CD14-positive monocyte (primary cell): ENCODE measurements at regions not wholly inside any gene's neighbourhood (a gene's known extent, or its start where the extent isn't known, plus 50 kb on each side); places are given as distances from the start of the nearest gene placed in this dataset.
"Not testable (repeated sequence)": the region's sequence is repeated elsewhere in the genome, so short reads cannot be mapped to it uniquely, and the experiment has no call there.

Experiments used
- DNase-seq, 3 donors: peaks; one replicate each; pipeline ENCODE4 v3.0.0-alpha.2; 2011 to 2022
- H2AFZ ChIP-seq: 2 replicates; pipeline ENCODE4 v1.6.0; 2012; ENCODE audit warnings: mild to moderate bottlenecking, low read depth, low read length, inconsistent platforms; ENCODE audit not compliant: insufficient read depth, poor library complexity, severe bottlenecking
- H3K27ac ChIP-seq, 2 donors: 1 replicate in 1 of 2; 2 replicates in 1 of 2; pipeline ENCODE4 v1.5.1; 2012 to 2013; ENCODE audit warnings: low read length in 2 of 2, control low read depth in 1 of 2, inconsistent platforms in 1 of 2, low read depth in 1 of 2, mild to moderate bottlenecking in 1 of 2
- H3K27me3 ChIP-seq, 2 donors: one replicate each; pipeline versions ENCODE4 v1.6.0 to v1.6.1; 2011 to 2013; ENCODE audit warnings: low read length in 2 of 2; ENCODE audit not compliant: control insufficient read depth in 2 of 2, insufficient read depth in 2 of 2
- H3K36me3 ChIP-seq, 2 donors: replicated peaks in 1 of 2; 1 replicate in 1 of 2; 2 replicates in 1 of 2; pipeline versions ENCODE4 v1.5.1 to v1.6.1; 2012 to 2013; ENCODE audit warnings: low read length in 2 of 2, control low read depth in 1 of 2, inconsistent platforms in 1 of 2, mild to moderate bottlenecking in 1 of 2; ENCODE audit not compliant: insufficient read depth in 2 of 2, control insufficient read depth in 1 of 2
- H3K4me1 ChIP-seq, 2 donors: 1 replicate in 1 of 2; 2 replicates in 1 of 2; pipeline versions ENCODE4 v1.5.1 to v1.6.1; 2012 to 2013; ENCODE audit warnings: low read length in 2 of 2, control low read depth in 1 of 2, inconsistent platforms in 1 of 2, mild to moderate bottlenecking in 1 of 2, moderate library complexity in 1 of 2; ENCODE audit not compliant: insufficient read depth in 2 of 2, control insufficient read depth in 1 of 2
- H3K4me2 ChIP-seq: replicated peaks from 2 replicates; pipeline ENCODE3; 2012; ENCODE audit warnings: low read length, moderate library complexity, mild to moderate bottlenecking; ENCODE audit not compliant: poor library complexity, severe bottlenecking; ENCODE audit errors: extremely low read depth
- H3K4me3 ChIP-seq, 3 experiments: fragments of 200-600 bp in 1 of 3; sonication (generic) in 1 of 3; replicated peaks in 1 of 3; 1 replicate in 2 of 3; 2 replicates in 1 of 3; pipeline ENCODE4 v1.5.1; 2011 to 2013; ENCODE audit warnings: low read length in 3 of 3, mild to moderate bottlenecking in 3 of 3, control low read depth in 2 of 3, low read depth in 2 of 3, inconsistent platforms in 1 of 3, moderate library complexity in 1 of 3
- H3K79me2 ChIP-seq: 2 replicates; pipeline ENCODE4 v1.6.0; 2012; ENCODE audit warnings: mild to moderate bottlenecking, control low read depth, inconsistent platforms, low read length, moderate library complexity; ENCODE audit not compliant: insufficient read depth
- H3K9ac ChIP-seq: 2 replicates; pipeline ENCODE4 v1.6.0; 2017; ENCODE audit warnings: low read length, mild to moderate bottlenecking; ENCODE audit not compliant: insufficient read depth, poor library complexity, severe bottlenecking
- H3K9me3 ChIP-seq, 2 donors: replicated peaks in 1 of 2; 1 replicate in 1 of 2; 2 replicates in 1 of 2; pipeline versions ENCODE4 v1.5.1 to v1.6.1; 2012 to 2013; ENCODE audit warnings: low read length in 2 of 2, control low read depth in 1 of 2; ENCODE audit not compliant: control insufficient read depth in 1 of 2, insufficient read depth in 1 of 2
- H4K20me1 ChIP-seq: 2 replicates; pipeline ENCODE4 v1.6.0; 2012; ENCODE audit warnings: mild to moderate bottlenecking, low read length, control low read depth, moderate library complexity; ENCODE audit not compliant: insufficient read depth
- H3K27ac Mint-ChIP-seq, 7 donors: one replicate each; pipeline ENCODE4 v1.8.0; 2020; ENCODE audit warnings: mild to moderate bottlenecking in 7 of 7, mixed read lengths in 7 of 7, moderate library complexity in 6 of 7, inconsistent platforms in 2 of 7
- H3K27me3 Mint-ChIP-seq, 3 donors: one replicate each; pipeline ENCODE4 v1.8.0; 2021 to 2022; ENCODE audit warnings: low read depth in 3 of 3, mild to moderate bottlenecking in 3 of 3, mixed read lengths in 3 of 3, moderate library complexity in 3 of 3, inconsistent platforms in 1 of 3
- H3K36me3 Mint-ChIP-seq, 2 donors: one replicate each; pipeline ENCODE4 v1.8.0; 2020; ENCODE audit warnings: mixed read lengths in 2 of 2, inconsistent platforms in 1 of 2, mild to moderate bottlenecking in 1 of 2
- H3K4me1 Mint-ChIP-seq: one replicate; pipeline ENCODE4 v1.8.0; 2020; ENCODE audit warnings: mild to moderate bottlenecking, mixed read lengths
- H3K4me3 Mint-ChIP-seq, 2 donors: one replicate each; pipeline ENCODE4 v1.8.0; 2020; ENCODE audit warnings: mild to moderate bottlenecking in 2 of 2, mixed read lengths in 2 of 2, moderate library complexity in 1 of 2
- H3K9me3 Mint-ChIP-seq, 7 donors: one replicate each; pipeline ENCODE4 v1.8.0; 2020 to 2022; ENCODE audit warnings: mixed read lengths in 7 of 7, mild to moderate bottlenecking in 6 of 7, moderate library complexity in 6 of 7, inconsistent platforms in 2 of 7
- CTCF ChIP-seq: fragments of 200-600 bp; IDR thresholded peaks from one replicate; pipeline ENCODE4 v1.8.0; 2022; ENCODE audit warnings: antibody characterized with exemption, mild to moderate bottlenecking
- WGBS: methylation state at CpG from one replicate; pipeline ENCODE4 v1.1.5; 2013; ENCODE audit warnings: missing lambda C conversion rate; ENCODE audit not compliant: insufficient coverage; 5-methylcytosine and 5-hydroxymethylcytosine counted together
- intact Hi-C, 2 donors: fragments of 100-400 bp; cut with micrococcal nuclease; formaldehyde crosslinking; loops; one replicate each; pipeline versions ENCODE4 v1.15.0 to v1.15.1; 2023

- Histone ChIP-seq H3K36me3 (no peaks in the 10 kb centered on the region), H3K4me1 (no peaks in the 10 kb centered on the region), H3K27me3 (no peaks in the 10 kb centered on the region), H2AFZ (no peak overlapping the region), H3K9ac (no peak overlapping the region), H3K9me3 (peaks cover 0 to 4% of the 10 kb centered on the region in 2 donors), H3K79me2 (no peaks in the 10 kb centered on the region), H3K4me3 (no peak overlapping the region), H4K20me1 (no peaks in the 10 kb centered on the region), H3K27ac (no peak overlapping the region), H3K4me2 (no peak overlapping the region)
- Mint-ChIP-seq H3K27me3 (peaks cover 0 to 2% (median 0%) of the 10 kb centered on the region in 3 donors), H3K36me3 (no peaks in the 10 kb centered on the region), H3K4me3 (no peak overlapping the region), H3K9me3 (peaks cover 2 to 18% (median 7%) of the 10 kb centered on the region in 7 donors), H3K4me1 (no peaks in the 10 kb centered on the region), H3K27ac (no peak overlapping the region)
- intact Hi-C loops, result no loop called here
- WGBS, result 100% methylated on average over 2 of the region's 5 CpGs
- DNase-seq, result no peak
- TF ChIP-seq CTCF, result no peak
These were observed 86.6 kb upstream of the SLC24A2 start for GRCh38 chr9:19875291-19875920.

GRCh38 chr9:19873188-19873587 is 84.4 kb upstream of the SLC24A2 start:
- H3K79me2 ChIP-seq, H3K27me3 Mint-ChIP-seq, H3K36me3 Mint-ChIP-seq, H3K4me3 Mint-ChIP-seq, H2AFZ ChIP-seq, H3K4me3 ChIP-seq, intact Hi-C loops, H3K36me3 ChIP-seq, H3K27ac ChIP-seq, H3K9ac ChIP-seq, H3K27ac Mint-ChIP-seq, H3K27me3 ChIP-seq, DNase-seq, H3K9me3 ChIP-seq, H4K20me1 ChIP-seq, H3K4me1 ChIP-seq, H3K4me2 ChIP-seq, H3K4me1 Mint-ChIP-seq: not testable (repeated sequence)
- peaks cover 2 to 18% (median 8%) of the 10 kb centered on the region in 7 donors for H3K9me3 Mint-ChIP-seq
- 91% methylated on average over 2 of the region's 2 CpGs for WGBS
